ENCODE measurements at regions not wholly inside any gene's neighbourhood (a gene's known extent, or its start where the extent isn't known, plus 50 kb on each side); places are given as distances from the start of the nearest gene placed in this dataset.
A peak's percentile ranks its signal among the peaks of the same experiment; 100 is the strongest.
"Not testable (repeated sequence)": the region's sequence is repeated elsewhere in the genome, so short reads cannot be mapped to it uniquely, and the experiment has no call there.

- DNase-seq (ENCODE audit: low read depth): no peak
Measured at GRCh38 chr21:35399706-35400105, 350.6 kb upstream of the RUNX1 start.

GRCh38 chr21:35399002-35399530 lies 350.0 kb upstream of the RUNX1 start:
- DNase-seq (ENCODE audit: low read depth): no peak

- no peak for DNase-seq (ENCODE audit: low read depth)
Measured at GRCh38 chr21:35398346-35398982, 349.4 kb upstream of the RUNX1 start.

- no peak for DNase-seq (ENCODE audit: low read depth)
Measured at GRCh38 chr21:35397781-35398180, 348.7 kb upstream of the RUNX1 start.

- DNase-seq (ENCODE audit: low read depth): no peak
Measured at GRCh38 chr21:35396655-35397054, 347.6 kb upstream of the RUNX1 start.

- no peak for DNase-seq (ENCODE audit: low read depth)
Measured at GRCh38 chr21:35395728-35396127, 346.6 kb upstream of the RUNX1 start.

- no peak for DNase-seq (ENCODE audit: low read depth)
Measured at GRCh38 chr21:35394634-35395369, 345.7 kb upstream of the RUNX1 start.

GRCh38 chr21:35394049-35394448 lies 344.9 kb upstream of the RUNX1 start:
- DNase-seq (ENCODE audit: low read depth): no peak

GRCh38 chr21:35390013-35390776 lies 341.1 kb upstream of the RUNX1 start:
- no peak for DNase-seq (ENCODE audit: low read depth)

GRCh38 chr21:35386491-35387079 lies 337.5 kb upstream of the RUNX1 start:
- no peak for DNase-seq (ENCODE audit: low read depth)

GRCh38 chr21:35384375-35384774 lies 335.3 kb upstream of the RUNX1 start:
- DNase-seq (ENCODE audit: low read depth): no peak

- no peak for DNase-seq (ENCODE audit: low read depth)
Measured at GRCh38 chr21:35382696-35383095, 333.6 kb upstream of the RUNX1 start.

GRCh38 chr21:35381743-35382310 lies 332.7 kb upstream of the RUNX1 start:
- DNase-seq (ENCODE audit: low read depth): no peak

- not testable (repeated sequence) for DNase-seq (ENCODE audit: low read depth)
Measured at GRCh38 chr21:35380304-35380703, 331.2 kb upstream of the RUNX1 start.

GRCh38 chr21:35378881-35379280 lies 329.8 kb upstream of the RUNX1 start:
- DNase-seq (ENCODE audit: low read depth): no peak

GRCh38 chr21:35377505-35378090 lies 328.5 kb upstream of the RUNX1 start:
- no peak for DNase-seq (ENCODE audit: low read depth)

- DNase-seq (ENCODE audit: low read depth): no peak
Measured at GRCh38 chr21:35376406-35377135, 327.5 kb upstream of the RUNX1 start.

GRCh38 chr21:35375115-35375514 lies 326.0 kb upstream of the RUNX1 start:
- DNase-seq (ENCODE audit: low read depth): peak; percentile 21

- DNase-seq (ENCODE audit: low read depth): no peak
Measured at GRCh38 chr21:35373998-35374397, 324.9 kb upstream of the RUNX1 start.

- DNase-seq (ENCODE audit: low read depth): no peak
Measured at GRCh38 chr21:35372201-35372600, 323.1 kb upstream of the RUNX1 start.

- no peak for DNase-seq (ENCODE audit: low read depth)
Measured at GRCh38 chr21:35370671-35371070, 321.6 kb upstream of the RUNX1 start.

All from fibroblast of the conjunctiva (primary cell).